OCI-LY7 (cell line): ENCODE measurements at regions not wholly inside any gene's neighbourhood (a gene's known extent, or its start where the extent isn't known, plus 50 kb on each side); places are given as distances from the start of the nearest gene placed in this dataset.

Source experiments
- CTCF ChIP-seq: fragments of 200-600 bp; sonication (generic); conservative IDR thresholded peaks from 2 replicates; pipeline ENCODE4 v1.5.1; 2014; ENCODE audit warnings: mild to moderate bottlenecking, antibody characterized with exemption, low read length, moderate library complexity, mixed read lengths
- EZH2phosphoT487 ChIP-seq: fragments of 200-600 bp; sonication (generic); IDR thresholded peaks from 2 replicates; pipeline ENCODE4 v1.6.1; 2018; ENCODE audit warnings: low read depth, borderline replicate concordance, mild to moderate bottlenecking, mixed run types, antibody characterized with exemption, low read length, moderate library complexity, mixed read lengths

GRCh38 chr17:53012364-53012763 lies 810.4 kb upstream of the KIF2B start:
- TF ChIP-seq CTCF (no peak), EZH2phosphoT487 (no peak)
